GM12873 (cell line): ENCODE measurements at regions not wholly inside any gene's neighbourhood (a gene's known extent, or its start where the extent isn't known, plus 50 kb on each side); places are given as distances from the start of the nearest gene placed in this dataset.

Experiments used
- CTCF ChIP-seq: IDR thresholded peaks from 2 replicates; pipeline ENCODE4 v1.5.1; 2012; ENCODE audit warnings: low read depth, mild to moderate bottlenecking, moderate library complexity, low read length, control low read depth; ENCODE audit not compliant: insufficient read depth; ENCODE audit errors: missing control alignments

- no peak for TF ChIP-seq CTCF
Observed at GRCh38 chr2:234305846-234306245, 191.0 kb downstream of the ARL4C start.

- TF ChIP-seq CTCF: no peak
Observed at GRCh38 chr2:234304950-234305349, 191.9 kb downstream of the ARL4C start.

DNA sequence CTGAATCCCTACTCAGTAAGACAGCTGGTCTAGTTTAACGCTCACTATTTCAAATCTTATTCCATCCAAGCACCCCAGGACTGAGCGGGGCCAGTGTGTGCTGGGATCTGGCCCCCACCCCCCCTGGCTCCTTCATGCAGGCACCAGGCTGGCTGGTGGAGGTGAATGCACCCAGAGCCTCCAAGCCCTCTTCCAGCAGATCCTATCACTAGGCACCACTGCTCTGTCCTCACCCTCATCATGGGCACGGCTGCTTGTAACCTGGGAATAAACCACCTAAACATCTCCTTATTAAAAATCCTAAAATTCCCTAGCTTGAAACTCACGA, 194.3 kb downstream of the ARL4C start:
- TF ChIP-seq CTCF: no peak

DNA sequence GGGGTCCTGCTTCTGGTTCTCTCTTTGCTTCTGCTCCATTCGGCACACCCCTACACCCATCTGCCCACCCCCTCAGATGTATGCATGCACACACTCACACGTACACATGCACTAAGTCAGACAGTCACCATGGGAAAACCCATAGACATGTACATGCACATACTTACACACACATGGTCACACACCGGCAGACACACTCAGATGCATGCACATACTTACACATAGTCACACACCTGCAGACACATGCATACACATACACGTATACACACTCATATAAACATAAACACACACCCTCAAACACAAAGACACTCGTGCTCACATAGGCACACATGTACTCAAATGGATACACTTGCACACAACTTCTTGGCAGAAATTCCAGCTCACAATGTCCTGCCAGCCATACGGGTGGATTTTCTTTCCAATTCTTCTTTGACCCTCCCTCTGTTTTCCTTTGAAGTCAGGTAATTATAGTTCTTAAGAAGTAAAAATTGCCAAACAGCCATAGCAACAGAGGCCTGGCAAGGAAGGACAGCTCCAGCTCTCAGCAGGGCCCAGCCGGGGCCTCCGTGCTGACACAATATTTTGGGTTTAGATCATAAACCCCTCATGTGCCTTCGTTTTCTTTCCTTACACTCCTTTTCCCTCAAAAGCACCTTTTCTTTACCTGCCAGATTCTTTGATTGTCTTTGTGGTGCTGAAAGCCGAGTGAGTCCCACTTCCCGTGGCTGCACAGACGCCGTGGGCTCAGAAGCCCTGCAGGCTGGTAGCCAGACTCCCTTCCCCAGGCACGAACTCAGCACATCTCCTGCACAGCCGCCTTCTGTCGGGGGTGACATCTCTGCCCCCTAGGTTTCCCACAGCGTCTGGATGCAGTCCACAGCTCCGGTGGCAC, 195.7 kb downstream of the ARL4C start:
- no peak for TF ChIP-seq CTCF

DNA sequence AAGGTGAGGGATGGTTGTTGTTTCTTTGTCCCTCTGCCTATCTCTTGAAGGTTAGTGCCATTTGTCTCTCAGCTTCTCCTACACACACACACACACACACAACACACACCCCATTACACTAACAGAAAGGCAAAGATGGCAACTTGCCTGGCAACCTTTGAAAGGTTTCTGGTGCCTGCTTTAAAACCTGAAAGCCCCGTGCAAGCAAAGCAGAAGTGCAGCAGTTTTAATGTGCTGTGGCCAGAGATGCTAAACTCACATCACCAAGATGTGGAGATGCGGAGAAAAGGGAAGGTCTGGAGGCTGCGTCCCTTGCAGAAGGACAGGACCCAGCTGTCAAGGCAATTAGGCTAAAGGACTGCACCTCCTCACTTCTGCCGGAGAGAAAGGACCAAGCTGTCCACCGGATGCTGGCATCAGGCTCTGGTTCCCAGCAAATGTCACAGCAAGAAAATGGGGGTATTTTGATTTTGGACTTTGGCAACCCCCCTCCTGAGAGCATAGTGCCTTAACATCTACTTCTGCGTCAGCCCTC, 196.4 kb downstream of the ARL4C start:
- TF ChIP-seq CTCF: no peak

GRCh38 chr2:234298918-234299317, 198.0 kb downstream of the ARL4C start:
- no peak for TF ChIP-seq CTCF

GRCh38 chr2:234296991-234297390, 199.9 kb downstream of the ARL4C start:
- no peak for TF ChIP-seq CTCF
